SHP77 treated with DMSO at 0.1 percent for 48 hours (cell line): ENCODE measurements at regions not wholly inside any gene's neighbourhood (a gene's known extent, or its start where the extent isn't known, plus 50 kb on each side); places are given as distances from the start of the nearest gene placed in this dataset.

ENCODE experiments used
- DNase-seq: peaks from one replicate; lab custom pipeline; 2025; lab: John Stamatoyannopoulos, UW

- DNase-seq = no peak
Measured at GRCh38 chr6:56005426-56005825, 130.0 kb upstream of the BMP5 start.

GRCh38 chr6:56004426-56004825, 129.0 kb upstream of the BMP5 start:
- DNase-seq = no peak

- no peak for DNase-seq
Measured at GRCh38 chr6:56003616-56004015, 128.2 kb upstream of the BMP5 start.

- no peak for DNase-seq
Measured at GRCh38 chr6:56002336-56002735, 126.9 kb upstream of the BMP5 start.

GRCh38 chr6:55998576-55998975, 123.2 kb upstream of the BMP5 start:
- no peak for DNase-seq

GRCh38 chr6:55997223-55997874, 122.0 kb upstream of the BMP5 start:
- DNase-seq = no peak

GRCh38 chr6:55994531-55994930, 119.1 kb upstream of the BMP5 start:
- no peak for DNase-seq

GRCh38 chr6:55993418-55993817, 118.0 kb upstream of the BMP5 start:
- DNase-seq = no peak

GRCh38 chr6:55992546-55992945, 117.2 kb upstream of the BMP5 start:
- DNase-seq = no peak

- no peak for DNase-seq
Measured at GRCh38 chr6:55985309-55985708, 109.9 kb upstream of the BMP5 start.

GRCh38 chr6:55983861-55984260, 108.5 kb upstream of the BMP5 start:
- no peak for DNase-seq

- no peak for DNase-seq
Measured at GRCh38 chr6:55981660-55982059, 106.3 kb upstream of the BMP5 start.

- DNase-seq = peak; percentile 25
Measured at GRCh38 chr6:55980627-55981211, 105.3 kb upstream of the BMP5 start.

GRCh38 chr6:55979526-55979925, 104.1 kb upstream of the BMP5 start:
- DNase-seq = no peak

- DNase-seq = no peak
Measured at GRCh38 chr6:55977959-55978665, 102.7 kb upstream of the BMP5 start.

- DNase-seq = no peak
Measured at GRCh38 chr6:55974688-55975087, 99.3 kb upstream of the BMP5 start.

GRCh38 chr6:55972091-55972490, 96.7 kb upstream of the BMP5 start:
- DNase-seq = no peak

GRCh38 chr6:55969526-55969925, 94.1 kb upstream of the BMP5 start:
- DNase-seq = no peak

GRCh38 chr6:55968926-55969325, 93.5 kb upstream of the BMP5 start:
- no peak for DNase-seq

GRCh38 chr6:55964136-55964535, 88.7 kb upstream of the BMP5 start:
- no peak for DNase-seq

- no peak for DNase-seq
Measured at GRCh38 chr6:55963301-55963700, 87.9 kb upstream of the BMP5 start.

- no peak for DNase-seq
Measured at GRCh38 chr6:55960344-55960743, 85.0 kb upstream of the BMP5 start.

- no peak for DNase-seq
Measured at GRCh38 chr6:55958790-55959189, 83.4 kb upstream of the BMP5 start.
